ENCODE measurements at regions not wholly inside any gene's neighbourhood (a gene's known extent, or its start where the extent isn't known, plus 50 kb on each side); places are given as distances from the start of the nearest gene placed in this dataset.

DNA sequence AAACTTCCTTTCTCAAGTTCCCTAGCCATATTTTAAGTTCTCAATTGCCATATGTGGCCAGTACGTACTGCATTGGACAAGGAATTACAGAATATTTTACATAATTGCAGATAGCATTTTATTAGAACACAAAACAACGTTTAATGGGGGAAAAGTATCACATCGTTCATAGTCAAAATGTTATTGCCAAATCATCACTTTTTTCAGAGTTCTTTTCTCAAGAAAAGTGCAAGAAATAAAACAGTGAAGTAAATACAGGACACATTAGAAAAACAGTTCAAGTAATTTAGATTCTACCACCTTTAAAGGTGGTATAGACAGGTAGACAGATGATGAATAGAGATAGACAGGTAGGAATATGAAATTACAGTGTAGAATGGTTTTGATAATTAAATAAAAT, 479.1 kb upstream of the NCAM2 start:
- TF ChIP-seq, protein P1, sequence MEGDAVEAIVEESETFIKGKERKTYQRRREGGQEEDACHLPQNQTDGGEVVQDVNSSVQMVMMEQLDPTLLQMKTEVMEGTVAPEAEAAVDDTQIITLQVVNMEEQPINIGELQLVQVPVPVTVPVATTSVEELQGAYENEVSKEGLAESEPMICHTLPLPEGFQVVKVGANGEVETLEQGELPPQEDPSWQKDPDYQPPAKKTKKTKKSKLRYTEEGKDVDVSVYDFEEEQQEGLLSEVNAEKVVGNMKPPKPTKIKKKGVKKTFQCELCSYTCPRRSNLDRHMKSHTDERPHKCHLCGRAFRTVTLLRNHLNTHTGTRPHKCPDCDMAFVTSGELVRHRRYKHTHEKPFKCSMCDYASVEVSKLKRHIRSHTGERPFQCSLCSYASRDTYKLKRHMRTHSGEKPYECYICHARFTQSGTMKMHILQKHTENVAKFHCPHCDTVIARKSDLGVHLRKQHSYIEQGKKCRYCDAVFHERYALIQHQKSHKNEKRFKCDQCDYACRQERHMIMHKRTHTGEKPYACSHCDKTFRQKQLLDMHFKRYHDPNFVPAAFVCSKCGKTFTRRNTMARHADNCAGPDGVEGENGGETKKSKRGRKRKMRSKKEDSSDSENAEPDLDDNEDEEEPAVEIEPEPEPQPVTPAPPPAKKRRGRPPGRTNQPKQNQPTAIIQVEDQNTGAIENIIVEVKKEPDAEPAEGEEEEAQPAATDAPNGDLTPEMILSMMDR (IDR thresholded peaks at IDR 0.05): no peak
- TF ChIP-seq POLR2AphosphoS5 (IDR thresholded peaks at IDR 0.05) (no peak), EP300 (IDR thresholded peaks at IDR 0.05; ENCODE audit: low read depth) (no peak)
